AG09319 (cell line): ENCODE measurements at regions not wholly inside any gene's neighbourhood (a gene's known extent, or its start where the extent isn't known, plus 50 kb on each side); places are given as distances from the start of the nearest gene placed in this dataset.

Experiments
- DNase-seq: peaks from one replicate; pipeline ENCODE4 v3.0.0-alpha.2; 2010; ENCODE audit warnings: low read depth; ENCODE audit errors: extremely low read depth
- TF ChIP-seq, protein P1 (sequence below): IDR thresholded peaks from 2 replicates; pipeline ENCODE4 v1.5.1; 2011; ENCODE audit warnings: low read depth, mild to moderate bottlenecking, inconsistent platforms, low read length, moderate library complexity

- TF ChIP-seq, protein P1, sequence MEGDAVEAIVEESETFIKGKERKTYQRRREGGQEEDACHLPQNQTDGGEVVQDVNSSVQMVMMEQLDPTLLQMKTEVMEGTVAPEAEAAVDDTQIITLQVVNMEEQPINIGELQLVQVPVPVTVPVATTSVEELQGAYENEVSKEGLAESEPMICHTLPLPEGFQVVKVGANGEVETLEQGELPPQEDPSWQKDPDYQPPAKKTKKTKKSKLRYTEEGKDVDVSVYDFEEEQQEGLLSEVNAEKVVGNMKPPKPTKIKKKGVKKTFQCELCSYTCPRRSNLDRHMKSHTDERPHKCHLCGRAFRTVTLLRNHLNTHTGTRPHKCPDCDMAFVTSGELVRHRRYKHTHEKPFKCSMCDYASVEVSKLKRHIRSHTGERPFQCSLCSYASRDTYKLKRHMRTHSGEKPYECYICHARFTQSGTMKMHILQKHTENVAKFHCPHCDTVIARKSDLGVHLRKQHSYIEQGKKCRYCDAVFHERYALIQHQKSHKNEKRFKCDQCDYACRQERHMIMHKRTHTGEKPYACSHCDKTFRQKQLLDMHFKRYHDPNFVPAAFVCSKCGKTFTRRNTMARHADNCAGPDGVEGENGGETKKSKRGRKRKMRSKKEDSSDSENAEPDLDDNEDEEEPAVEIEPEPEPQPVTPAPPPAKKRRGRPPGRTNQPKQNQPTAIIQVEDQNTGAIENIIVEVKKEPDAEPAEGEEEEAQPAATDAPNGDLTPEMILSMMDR = no peak
- DNase-seq = no peak
These were observed 247.2 kb upstream of the ADGRL2 start for GRCh38 chr1:81553503-81553902.

GRCh38 chr1:81551946-81552345 is 248.8 kb upstream of the ADGRL2 start:
- DNase-seq = no peak
- TF ChIP-seq, protein P1 = no peak

DNA sequence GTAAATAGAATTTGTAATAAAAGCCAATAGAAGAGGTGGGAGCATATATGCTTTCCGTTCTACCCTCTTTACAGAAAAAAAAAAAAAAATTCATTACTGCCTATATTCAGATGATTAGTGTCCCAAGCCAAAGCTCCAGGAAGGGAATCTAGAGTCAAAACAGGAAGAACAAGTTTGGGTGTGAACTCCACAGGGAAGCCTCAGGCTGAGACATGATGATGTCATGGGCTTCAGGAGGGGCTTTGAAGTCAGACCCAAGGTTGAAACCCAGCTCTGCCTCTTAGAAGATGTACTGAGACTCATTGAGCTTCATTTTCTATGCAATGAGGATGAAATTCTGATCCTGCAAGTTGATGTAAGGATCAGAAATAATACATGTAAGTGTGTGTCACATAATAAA is 250.0 kb upstream of the ADGRL2 start:
- TF ChIP-seq, protein P1 = no peak
- DNase-seq = no peak

DNA sequence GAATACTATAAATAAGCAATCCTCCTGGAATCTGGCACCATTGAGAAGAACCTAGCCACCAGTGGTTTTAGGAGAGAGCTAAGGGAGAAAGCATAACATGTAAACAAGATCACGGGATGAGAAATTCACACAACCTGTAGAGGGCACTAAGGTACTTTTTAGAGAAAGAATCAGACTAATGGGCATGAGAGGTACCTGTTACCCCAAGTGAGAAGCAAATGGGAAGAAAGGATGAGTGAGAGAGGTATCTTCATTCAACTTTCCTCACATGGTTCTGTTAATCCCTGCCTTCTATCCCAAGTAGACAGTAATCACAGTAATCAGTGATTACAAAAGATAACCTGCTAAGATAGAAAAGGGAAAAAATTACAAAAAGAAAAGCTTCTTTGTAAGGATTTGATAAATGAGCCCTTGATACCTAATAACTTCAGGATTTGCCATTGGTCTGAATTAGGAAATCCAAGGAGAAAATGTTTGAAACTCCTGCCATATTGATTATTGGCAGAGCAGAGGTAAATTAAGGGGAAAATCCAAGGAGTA is 251.1 kb upstream of the ADGRL2 start:
- DNase-seq = peak; percentile 11
- TF ChIP-seq, protein P1 = peak; percentile 60

DNA sequence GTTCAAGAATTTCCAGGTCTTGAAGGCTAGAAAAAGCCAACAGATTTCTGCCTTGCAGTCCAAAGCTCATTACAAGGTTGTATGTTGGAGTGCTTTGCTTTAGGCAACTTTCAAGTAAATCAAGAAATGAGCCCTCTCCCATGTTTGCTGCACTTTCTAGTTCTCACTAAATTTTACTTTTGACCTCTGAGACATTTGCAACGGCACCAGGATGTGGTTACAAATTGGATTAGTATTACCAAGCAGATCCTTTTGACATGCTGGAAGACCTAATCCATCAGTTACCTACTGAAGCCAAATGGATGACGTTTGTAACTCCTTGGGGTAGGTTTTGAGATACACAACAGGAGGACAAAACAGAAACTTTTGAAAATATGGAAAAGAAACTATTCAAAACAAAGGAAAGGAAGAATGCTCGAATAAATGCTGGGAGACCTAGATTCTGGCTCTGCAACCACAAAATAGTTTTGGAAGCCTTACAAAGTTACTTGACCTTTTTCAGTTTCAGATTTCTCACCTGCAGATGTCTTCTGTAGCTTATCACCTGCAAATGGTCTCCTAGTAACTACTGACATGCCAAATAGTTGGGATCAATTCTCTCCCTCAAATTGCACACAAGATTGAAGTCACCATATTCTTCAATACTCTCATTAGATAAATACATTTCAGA is 251.7 kb upstream of the ADGRL2 start:
- TF ChIP-seq, protein P1 = no peak
- no peak for DNase-seq

GRCh38 chr1:81547912-81548303 is 252.8 kb upstream of the ADGRL2 start:
- DNase-seq = no peak
- TF ChIP-seq, protein P1 = no peak

GRCh38 chr1:81547261-81547911 is 253.3 kb upstream of the ADGRL2 start:
- TF ChIP-seq, protein P1 = no peak
- DNase-seq = no peak
